HG03342 (cell line): ENCODE measurements at regions not wholly inside any gene's neighbourhood (a gene's known extent, or its start where the extent isn't known, plus 50 kb on each side); places are given as distances from the start of the nearest gene placed in this dataset.
"Not testable (repeated sequence)": the region's sequence is repeated elsewhere in the genome, so short reads cannot be mapped to it uniquely, and the experiment has no call there.

ENCODE experiments used
- ATAC-seq: cut with Tn5 transposase; IDR thresholded peaks from one replicate; pipeline ENCODE4 v1.9.1; 2021; ENCODE audit warnings: mild to moderate bottlenecking, moderate library complexity; ENCODE audit not compliant: unreplicated experiment

- ATAC-seq, result no peak
Observed at GRCh38 chr20:53800883-53801604, 207.4 kb upstream of the ZNF217 start.

- ATAC-seq, result no peak
Observed at GRCh38 chr20:53800418-53800817, 206.8 kb upstream of the ZNF217 start.

GRCh38 chr20:53797085-53797484 lies 203.4 kb upstream of the ZNF217 start:
- ATAC-seq, result no peak

- no peak for ATAC-seq
Observed at GRCh38 chr20:53795170-53795569, 201.5 kb upstream of the ZNF217 start.

- no peak for ATAC-seq
Observed at GRCh38 chr20:53794529-53795115, 201.0 kb upstream of the ZNF217 start.

- ATAC-seq, result no peak
Observed at GRCh38 chr20:53793783-53794383, 200.2 kb upstream of the ZNF217 start.

GRCh38 chr20:53792946-53793536 lies 199.4 kb upstream of the ZNF217 start:
- ATAC-seq, result no peak

- no peak for ATAC-seq
Observed at GRCh38 chr20:53789989-53790675, 196.5 kb upstream of the ZNF217 start.

- ATAC-seq, result no peak
Observed at GRCh38 chr20:53788253-53789022, 194.8 kb upstream of the ZNF217 start.

GRCh38 chr20:53787491-53787931 lies 193.9 kb upstream of the ZNF217 start:
- not testable (repeated sequence) for ATAC-seq

- no peak for ATAC-seq
Observed at GRCh38 chr20:53786445-53787267, 193.0 kb upstream of the ZNF217 start.

GRCh38 chr20:53786071-53786444 lies 192.4 kb upstream of the ZNF217 start:
- no peak for ATAC-seq

- no peak for ATAC-seq
Observed at GRCh38 chr20:53785320-53785719, 191.7 kb upstream of the ZNF217 start.

GRCh38 chr20:53783768-53784167 lies 190.1 kb upstream of the ZNF217 start:
- ATAC-seq, result no peak

GRCh38 chr20:53782612-53783246 lies 189.1 kb upstream of the ZNF217 start:
- ATAC-seq, result no peak

GRCh38 chr20:53779822-53780221 lies 186.2 kb upstream of the ZNF217 start:
- ATAC-seq, result no peak

GRCh38 chr20:53778736-53779135 lies 185.1 kb upstream of the ZNF217 start:
- no peak for ATAC-seq

- no peak for ATAC-seq
Observed at GRCh38 chr20:53778041-53778516, 184.4 kb upstream of the ZNF217 start.

- ATAC-seq, result not testable (repeated sequence)
Observed at GRCh38 chr20:53777402-53777801, 183.8 kb upstream of the ZNF217 start.
